Mesodermal cell (in vitro differentiated cells): ENCODE measurements at regions not wholly inside any gene's neighbourhood (a gene's known extent, or its start where the extent isn't known, plus 50 kb on each side); places are given as distances from the start of the nearest gene placed in this dataset.

Experiments
- H3K27ac ChIP-seq: 2 replicates; pipeline ENCODE4 v1.7.0; 2013; ENCODE audit warnings: mild to moderate bottlenecking, low read depth, low read length, moderate library complexity; ENCODE audit not compliant: severe bottlenecking
- H3K36me3 ChIP-seq: 2 replicates; pipeline ENCODE4 v1.7.1; 2013; ENCODE audit warnings: mild to moderate bottlenecking, low read length, moderate library complexity; ENCODE audit not compliant: control insufficient read depth, insufficient read depth
- H3K4me1 ChIP-seq: one replicate; pipeline ENCODE4 v1.7.1; 2013; ENCODE audit warnings: mild to moderate bottlenecking, low read length; ENCODE audit not compliant: insufficient read depth, control insufficient read depth, poor library complexity, severe bottlenecking
- H3K4me3 ChIP-seq: 2 replicates; pipeline ENCODE4 v1.7.0; 2013; ENCODE audit warnings: low read length, control low read depth, mild to moderate bottlenecking; ENCODE audit not compliant: insufficient read depth, poor library complexity, severe bottlenecking; ENCODE audit errors: extremely low read depth
- H3K9me3 ChIP-seq: 2 replicates; pipeline ENCODE4 v1.7.1; 2013; ENCODE audit warnings: mild to moderate bottlenecking, low read length, moderate library complexity; ENCODE audit not compliant: control insufficient read depth
- WGBS, 2 experiments: methylation state at CpG; one replicate each; pipeline ENCODE4 v1.1.5; 2013; ENCODE audit warnings: missing lambda C conversion rate in 2 of 2; ENCODE audit not compliant: insufficient coverage in 2 of 2; 5-methylcytosine and 5-hydroxymethylcytosine counted together

- H3K36me3 ChIP-seq, result no peaks in the 10 kb centered on the region
- H3K4me1 ChIP-seq, result peaks cover 70% of the 10 kb centered on the region
- H3K27ac ChIP-seq, result peak overlapping the region; percentile 92
- no peak overlapping the region for H3K4me3 ChIP-seq
- no peaks in the 10 kb centered on the region for H3K9me3 ChIP-seq
Measured at GRCh38 chr2:181780657-181781056, 100.3 kb upstream of the NEUROD1 start.

DNA sequence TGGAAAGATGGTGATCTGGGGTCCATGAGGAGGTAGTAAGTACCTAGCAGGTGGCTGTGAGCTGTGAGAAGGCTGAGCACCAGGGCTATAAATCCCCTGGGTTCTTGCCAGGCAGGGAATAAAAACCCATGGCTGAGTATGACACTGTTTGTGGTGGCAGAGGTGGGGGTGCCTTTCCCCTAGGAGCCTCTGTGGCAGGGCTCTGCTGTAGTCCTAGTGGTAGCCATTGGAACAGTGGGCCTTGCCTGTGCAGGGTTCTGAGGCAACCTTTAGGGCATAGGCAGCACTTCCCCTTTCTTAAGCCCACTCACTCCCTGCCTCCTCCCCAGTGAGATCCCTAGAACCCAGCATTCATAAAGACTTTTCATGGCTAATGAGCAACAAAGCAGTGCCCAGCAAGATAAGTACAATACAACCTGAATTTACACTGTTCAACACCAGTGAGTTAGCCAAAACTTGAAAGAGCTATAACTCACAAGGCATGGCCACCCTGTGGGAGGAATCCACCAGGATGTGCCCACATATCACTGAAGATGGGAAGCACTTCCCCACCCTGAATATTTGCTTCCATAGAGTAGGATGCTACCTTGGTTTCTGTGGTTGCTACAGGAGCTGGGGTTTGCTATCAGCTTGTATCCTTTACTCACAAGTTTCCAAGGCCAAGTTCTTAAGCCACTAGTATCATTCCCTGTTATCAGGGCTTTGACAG is 100.9 kb upstream of the NEUROD1 start:
- Histone ChIP-seq H3K27ac (peak overlapping the region; percentile 92), H3K9me3 (no peaks in the 10 kb centered on the region), H3K4me1 (peaks cover 76% of the 10 kb centered on the region), H3K4me3 (no peak overlapping the region), H3K36me3 (no peaks in the 10 kb centered on the region)

DNA sequence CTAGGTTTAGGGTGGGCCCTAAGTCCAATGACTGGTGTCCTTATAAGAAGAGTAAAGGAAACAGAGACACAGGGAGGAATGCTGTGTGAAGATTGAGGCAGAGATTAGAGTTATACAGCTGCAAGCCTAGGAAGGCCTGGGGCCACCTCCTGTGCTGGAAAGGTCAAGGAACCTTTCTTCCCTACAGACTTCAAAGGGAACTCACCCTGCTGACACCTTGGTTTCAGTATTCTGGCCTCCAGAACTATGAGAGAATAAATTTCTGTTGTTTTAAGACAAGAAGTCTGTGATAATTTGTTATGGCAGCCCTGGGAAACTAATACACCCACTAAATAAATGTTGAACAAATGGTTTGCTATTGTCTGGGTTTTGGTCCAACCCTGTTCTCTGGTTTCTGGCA is 102.3 kb upstream of the NEUROD1 start:
- Histone ChIP-seq H3K27ac (no peak overlapping the region), H3K4me3 (no peak overlapping the region), H3K36me3 (no peaks in the 10 kb centered on the region), H3K4me1 (peaks cover 75% of the 10 kb centered on the region), H3K9me3 (no peaks in the 10 kb centered on the region)

- Histone ChIP-seq H3K27ac (no peak overlapping the region), H3K9me3 (no peaks in the 10 kb centered on the region), H3K4me1 (peaks cover 65% of the 10 kb centered on the region), H3K4me3 (no peak overlapping the region), H3K36me3 (no peaks in the 10 kb centered on the region)
- 100% methylated on average over 1 of the region's 3 CpGs; no CpG with 5 or more reads in 1 of the 2 experiments for WGBS, 2 experiments
Measured at GRCh38 chr2:181784556-181784955, 104.2 kb upstream of the NEUROD1 start.

GRCh38 chr2:181785691-181786344 is 105.5 kb upstream of the NEUROD1 start:
- Histone ChIP-seq H3K9me3 (no peaks in the 10 kb centered on the region), H3K36me3 (no peaks in the 10 kb centered on the region), H3K27ac (no peak overlapping the region), H3K4me1 (peaks cover 65% of the 10 kb centered on the region), H3K4me3 (no peak overlapping the region)
- WGBS, 2 experiments, result 83% methylated on average over 1 of the region's 2 CpGs; no CpG with 5 or more reads in 1 of the 2 experiments

GRCh38 chr2:181786371-181787228 is 104.9 kb upstream of the ITPRID2 start:
- H3K9me3 ChIP-seq, result no peaks in the 10 kb centered on the region
- no peak overlapping the region for H3K4me3 ChIP-seq
- H3K36me3 ChIP-seq, result no peaks in the 10 kb centered on the region
- WGBS, 2 experiments, result 96 to 100% methylated on average over 3 of the region's 4 CpGs
- no peak overlapping the region for H3K27ac ChIP-seq
- peaks cover 62% of the 10 kb centered on the region for H3K4me1 ChIP-seq

DNA sequence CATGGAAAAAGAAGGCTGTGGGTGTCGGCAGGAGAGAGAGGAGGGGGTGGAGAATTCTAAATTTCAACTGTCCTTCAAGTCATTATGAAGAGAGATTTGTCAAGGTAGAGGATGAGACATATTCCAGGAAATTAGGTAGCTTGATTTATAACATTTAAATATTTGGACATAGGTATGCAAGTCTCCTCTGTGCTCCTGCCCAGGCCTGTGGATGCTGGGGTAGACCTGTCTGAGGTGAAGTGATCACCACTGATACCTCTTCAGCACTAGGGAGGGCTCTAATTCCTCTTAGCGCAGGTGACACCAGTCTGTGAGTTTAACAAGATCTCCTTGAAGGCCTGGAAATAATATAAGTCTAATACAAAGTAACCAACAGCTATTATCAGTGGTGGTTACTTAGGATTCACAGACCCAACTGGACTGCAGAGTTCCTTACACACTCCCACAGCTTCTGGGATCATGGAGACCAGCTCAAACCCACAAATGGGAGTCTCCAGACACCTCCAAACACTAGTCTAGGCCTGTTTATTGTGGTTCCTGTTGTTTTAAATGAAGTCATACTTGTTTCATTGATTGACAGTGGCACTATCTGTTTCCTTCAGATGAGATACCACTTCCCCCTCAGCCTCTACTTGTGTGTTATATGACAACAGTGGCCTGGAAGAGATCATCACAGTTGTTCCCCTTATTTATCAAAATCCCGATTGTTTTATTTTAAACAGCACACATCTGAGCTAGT is 104.1 kb upstream of the ITPRID2 start:
- no CpG with 5 or more reads among the region's 3 CpGs for WGBS, 2 experiments
- H3K4me1 ChIP-seq, result peaks cover 56% of the 10 kb centered on the region
- H3K36me3 ChIP-seq, result no peaks in the 10 kb centered on the region

DNA sequence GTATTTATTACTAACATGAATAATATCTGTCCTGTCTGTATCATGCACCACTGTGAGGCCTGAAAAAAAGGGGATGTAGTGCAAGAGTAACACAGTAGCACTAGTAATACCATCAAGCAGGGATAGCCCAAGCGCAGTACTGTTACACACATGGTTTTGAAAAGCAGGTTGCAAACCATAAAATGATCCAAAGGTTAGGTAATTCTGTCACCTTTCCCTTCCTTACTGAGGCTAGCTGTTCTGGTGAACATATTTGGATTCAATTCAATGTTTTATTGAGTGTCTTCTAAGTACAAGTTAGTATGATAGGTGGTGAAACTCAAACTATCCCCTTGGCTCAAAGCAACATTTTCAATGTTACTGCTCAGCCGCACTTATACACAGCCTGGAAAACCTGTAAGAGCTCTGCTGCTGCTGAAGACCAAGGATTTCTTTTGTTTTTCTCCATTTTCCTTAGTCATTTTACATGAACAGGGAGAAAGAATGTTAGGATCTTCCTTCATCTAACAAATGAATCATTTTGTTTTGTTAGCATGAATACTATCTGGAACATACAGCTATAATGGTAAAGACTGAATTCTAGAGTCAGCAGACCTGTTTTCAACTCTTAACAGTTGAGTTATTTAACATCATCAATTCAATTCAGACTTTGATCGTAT is 102.5 kb upstream of the ITPRID2 start:
- no peak overlapping the region for H3K4me3 ChIP-seq
- H3K9me3 ChIP-seq, result peaks cover 7% of the 10 kb centered on the region
- H3K36me3 ChIP-seq, result no peaks in the 10 kb centered on the region
- H3K4me1 ChIP-seq, result peaks cover 40% of the 10 kb centered on the region
- 100% methylated on average over 1 of the region's 3 CpGs for WGBS, 2 experiments
- H3K27ac ChIP-seq, result no peak overlapping the region

More for the DNA sequence above, 104.1 kb upstream of the ITPRID2 start:
- H3K27ac ChIP-seq, result no peak overlapping the region
- no peak overlapping the region for H3K4me3 ChIP-seq
- H3K9me3 ChIP-seq, result no peaks in the 10 kb centered on the region

- Histone ChIP-seq H3K4me3 (no peak overlapping the region), H3K4me1 (peaks cover 31% of the 10 kb centered on the region), H3K27ac (peak overlapping the region; percentile 78), H3K36me3 (no peaks in the 10 kb centered on the region), H3K9me3 (peaks cover 7% of the 10 kb centered on the region)
- 80 to 86% methylated on average over 1 to 2 of the region's 4 CpGs for WGBS, 2 experiments
Measured at GRCh38 chr2:181789827-181790448, 101.6 kb upstream of the ITPRID2 start.
